HepG2 (cell line): ENCODE measurements at regions not wholly inside any gene's neighbourhood (a gene's known extent, or its start where the extent isn't known, plus 50 kb on each side); places are given as distances from the start of the nearest gene placed in this dataset.

Experiments used
- ATAC-seq: fragments of 200-7000 bp; cut with Tn5 transposase; 3 replicates; pipeline ENCODE4 v1.9.1; 2020; ENCODE audit warnings: mild to moderate bottlenecking, moderate library complexity
- BruUV-seq: library from RNA; stranded (reverse); fragments of 400-500 nt; replicated peaks from 2 replicates; lab custom pipeline; 2021; lab: Mats Ljungman, UMichigan
- CTCF ChIA-PET: fragments of 300-600 bp; formaldehyde crosslinking; extraction: SDS; loops from one replicate; lab custom pipeline; 2021; ENCODE audit warnings: low total read pairs, inconsistent platforms, low intra/inter-chr PET ratio; lab: Yijun Ruan, JAX
- POLR2A ChIA-PET: fragments of 350-600 bp; sonication (Branson Sonifier 250); formaldehyde crosslinking; loops from one replicate; lab custom pipeline; 2020; ENCODE audit warnings: antibody characterized with exemption, inconsistent platforms; lab: Yijun Ruan, JAX
- DNase-seq: peaks from one replicate; pipeline ENCODE4 v3.0.0-alpha.2; 2015; ENCODE audit warnings: low spot score
- FAIRE-seq: peaks from 3 replicates; lab custom pipeline; 2011; peaks lifted over from hg19 to GRCh38; lab: Jason Lieb, UNC
- H2AFZ ChIP-seq: one replicate; pipeline ENCODE4 v1.6.1; 2011; ENCODE audit warnings: low read length, inconsistent platforms
- H3K27ac ChIP-seq: fragments of 300-600 bp; 3 replicates; pipeline ENCODE4 v1.8.0; 2011; ENCODE audit warnings: mixed run types, mild to moderate bottlenecking, mixed read lengths, low read length, inconsistent platforms; ENCODE audit not compliant: insufficient read depth; ENCODE audit errors: extremely low read length
- H3K27me3 ChIP-seq, 2 experiments: fragments of 200-600 bp in 1 of 2; 2 replicates in 1 of 2; 3 replicates in 1 of 2; pipeline versions ENCODE4 v1.6.0 to v1.8.0; 2011; ENCODE audit warnings: low read length in 2 of 2, mild to moderate bottlenecking in 2 of 2, moderate library complexity in 2 of 2, inconsistent platforms in 1 of 2; ENCODE audit not compliant: insufficient read depth in 2 of 2, control insufficient read depth in 1 of 2
- H3K36me3 ChIP-seq, 2 experiments: fragments of 200-600 bp in 1 of 2; replicated peaks in 1 of 2; 2 replicates in 1 of 2; 3 replicates in 1 of 2; pipeline versions ENCODE4 v1.5.1 to v1.8.0; 2011; ENCODE audit warnings: low read length in 2 of 2, inconsistent platforms in 1 of 2; ENCODE audit not compliant: insufficient read depth in 2 of 2, control insufficient read depth in 1 of 2
- H3K4me1 ChIP-seq: 2 replicates; pipeline ENCODE4 v1.5.1; 2012; ENCODE audit warnings: low read length, inconsistent platforms; ENCODE audit not compliant: insufficient read depth
- H3K4me2 ChIP-seq: 2 replicates; pipeline ENCODE4 v1.6.0; 2011; ENCODE audit warnings: low read depth, low read length, inconsistent platforms
- H3K4me3 ChIP-seq, 3 experiments: fragments of 200-600 bp in 1 of 3; sonication (generic), shearing (Covaris generic) in 1 of 3; replicated peaks in 1 of 3; 2 replicates each; pipeline ENCODE4 v1.5.1; 2011 to 2016; ENCODE audit warnings: low read length in 3 of 3, inconsistent platforms in 2 of 3, low read depth in 2 of 3, mild to moderate bottlenecking in 2 of 3, control low read depth in 1 of 3, mixed read lengths in 1 of 3; ENCODE audit not compliant: insufficient read depth in 1 of 3
- H3K79me2 ChIP-seq: one replicate; pipeline ENCODE4 v1.6.1; 2011; ENCODE audit warnings: low read length, inconsistent platforms; ENCODE audit not compliant: insufficient read depth
- H3K9ac ChIP-seq: 2 replicates; pipeline ENCODE4 v1.6.0; 2011; ENCODE audit warnings: mild to moderate bottlenecking, low read depth, low read length, inconsistent platforms; ENCODE audit not compliant: insufficient read depth
- H3K9me3 ChIP-seq: 2 replicates; pipeline ENCODE4 v1.5.1; 2012; ENCODE audit warnings: mild to moderate bottlenecking, low read length
- H4K20me1 ChIP-seq: 2 replicates; pipeline ENCODE4 v1.6.0; 2011; ENCODE audit warnings: inconsistent platforms, mild to moderate bottlenecking, low read length, moderate library complexity; ENCODE audit not compliant: insufficient read depth
- GATA4 ChIP-seq: sonication (generic); IDR thresholded peaks from 2 replicates; pipeline ENCODE4 v1.6.1; 2016; ENCODE audit warnings: antibody characterized with exemption, low read depth, borderline replicate concordance
- IKZF1 ChIP-seq: fragments of 450-650 bp; IDR thresholded peaks from 2 replicates; pipeline ENCODE4 v1.7.1; 2016
- KDM2A ChIP-seq: sonication (generic); formaldehyde crosslinking; IDR thresholded peaks from 2 replicates; pipeline ENCODE4 v1.4.0; 2020; ENCODE audit warnings: low read depth, missing genetic modification reagents, borderline replicate concordance
- NBN ChIP-seq: fragments of 450-650 bp; conservative IDR thresholded peaks from 2 replicates; pipeline ENCODE4 v1.6.1; 2017
- RFX5 ChIP-seq: IDR thresholded peaks from 2 replicates; pipeline ENCODE4 v1.6.1; 2011; ENCODE audit warnings: low read depth, low read length, improper control_type of control experiment
- RNF2 ChIP-seq: fragments of 450-650 bp; conservative IDR thresholded peaks from 2 replicates; pipeline ENCODE4 v1.6.1; 2016; ENCODE audit warnings: low read depth
- SAP130 ChIP-seq: IDR thresholded peaks from 2 replicates; pipeline ENCODE4 v1.6.1; 2016; ENCODE audit warnings: low read depth
- TAF1 ChIP-seq: sonication (generic); formaldehyde crosslinking; IDR thresholded peaks from 2 replicates; pipeline ENCODE4 v1.4.0; 2020; ENCODE audit warnings: missing genetic modification reagents
- ZNF256 ChIP-seq: sonication (generic); formaldehyde crosslinking; conservative IDR thresholded peaks from 2 replicates; pipeline ENCODE4 v1.4.0; 2020; ENCODE audit warnings: missing genetic modification reagents
- ZNF317 ChIP-seq: sonication (generic); formaldehyde crosslinking; IDR thresholded peaks from 2 replicates; pipeline ENCODE4 v1.5.0; 2020; ENCODE audit warnings: mild to moderate bottlenecking, missing genetic modification reagents
- ZNF329 ChIP-seq: sonication (generic); formaldehyde crosslinking; IDR thresholded peaks from 2 replicates; pipeline ENCODE4 v1.9.0; 2021; ENCODE audit warnings: low read depth, mild to moderate bottlenecking, missing genetic modification reagents
- ZNF563 ChIP-seq: sonication (generic); formaldehyde crosslinking; IDR thresholded peaks from 2 replicates; pipeline ENCODE4 v1.8.0; 2022; ENCODE audit warnings: mild to moderate bottlenecking, moderate library complexity, missing genetic modification reagents
- ZNF572 ChIP-seq: sonication (generic); formaldehyde crosslinking; IDR thresholded peaks from 2 replicates; pipeline ENCODE4 v1.5.1; 2020; ENCODE audit warnings: mild to moderate bottlenecking, missing genetic modification reagents
- ZNF749 ChIP-seq: sonication (generic); formaldehyde crosslinking; IDR thresholded peaks from 2 replicates; pipeline ENCODE4 v1.8.0; 2022; ENCODE audit warnings: mild to moderate bottlenecking, missing genetic modification reagents, moderate library complexity, borderline replicate concordance
- WGBS: methylation state at CpG from one replicate; pipeline ENCODE4 v1.1.6; 2017; ENCODE audit warnings: low lambda C conversion rate; 5-methylcytosine and 5-hydroxymethylcytosine counted together
- in situ Hi-C: cut with HindIII; loops from 2 replicates; pipeline ENCODE4 v1.10.0; 2017; ENCODE audit warnings: low pct_unique_long_range_greater_than_20kb; ENCODE audit not compliant: extremely low pct_ligation_motif_present
- intact Hi-C: fragments of 100-400 bp; cut with micrococcal nuclease; formaldehyde crosslinking; loops from one replicate; pipeline ENCODE4 v1.10.0; 2022; ENCODE audit not compliant: unreplicated experiment
- TF ChIP-seq, protein P1 (sequence below): IDR thresholded peaks from 2 replicates; pipeline ENCODE4 v1.6.1; 2012; ENCODE audit warnings: low read length, improper control_type of control experiment
- TF ChIP-seq, protein P2 (sequence below): sonication (generic); formaldehyde crosslinking; IDR thresholded peaks from 2 replicates; pipeline ENCODE4 v1.4.0; 2020; ENCODE audit warnings: mild to moderate bottlenecking, low read depth, missing genetic modification reagents
- TF ChIP-seq, protein P3 (sequence below), 2 experiments: sonication (generic) in 1 of 2; formaldehyde crosslinking in 1 of 2; IDR thresholded peaks; 2 replicates each; pipeline versions ENCODE4 v1.4.0 to v1.6.1; 2018 to 2020; ENCODE audit warnings: missing genetic modification reagents in 2 of 2, borderline replicate concordance in 1 of 2, low read depth in 1 of 2, mild to moderate bottlenecking in 1 of 2, missing biosample characterization in 1 of 2

DNA sequence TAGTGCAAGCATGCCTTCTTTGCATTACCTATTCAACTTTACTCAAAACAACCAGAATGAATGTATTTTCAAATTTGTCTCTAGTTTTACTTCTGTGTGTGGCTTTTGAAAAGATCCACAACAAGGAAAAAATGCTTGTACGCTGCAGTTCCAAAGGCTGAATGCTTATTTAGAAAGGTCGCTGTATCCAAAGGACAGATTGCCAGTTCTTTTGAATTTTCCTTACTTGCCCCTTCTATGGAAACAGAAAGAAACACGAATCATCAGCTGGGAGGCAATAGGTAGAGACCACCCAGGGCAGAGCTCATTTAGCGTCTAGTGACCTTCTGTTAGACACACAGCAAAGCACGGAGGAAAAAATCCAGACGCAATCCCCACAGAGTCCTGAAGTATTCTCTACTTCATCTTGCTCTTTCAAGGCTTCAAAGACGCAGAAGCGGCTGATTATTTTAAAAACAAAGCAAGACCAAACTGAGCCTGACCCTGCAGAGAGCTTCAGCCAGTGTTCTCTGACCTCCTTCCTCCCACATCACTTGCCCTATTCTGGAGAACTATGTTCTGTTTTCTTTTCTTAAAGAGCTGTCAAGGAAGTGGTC is 674.6 kb upstream of the SGCG start:
- H3K4me3 ChIP-seq = no peak overlapping the region
- WGBS = 39% methylated on average over 8 of the region's 8 CpGs
- H4K20me1 ChIP-seq = no peaks in the 10 kb centered on the region
- FAIRE-seq (no peak), ATAC-seq (no peak), DNase-seq (no peak)
- no TSS peak for BruUV-seq
- H3K79me2 ChIP-seq = no peaks in the 10 kb centered on the region
- intact Hi-C loops = no loop called here
- in situ Hi-C loops = no loop called here
- CTCF ChIA-PET = no interaction called here
- H3K36me3 ChIP-seq = no peaks in the 10 kb centered on the region
- H3K4me2 ChIP-seq = no peak overlapping the region
- TF ChIP-seq, protein P1, sequence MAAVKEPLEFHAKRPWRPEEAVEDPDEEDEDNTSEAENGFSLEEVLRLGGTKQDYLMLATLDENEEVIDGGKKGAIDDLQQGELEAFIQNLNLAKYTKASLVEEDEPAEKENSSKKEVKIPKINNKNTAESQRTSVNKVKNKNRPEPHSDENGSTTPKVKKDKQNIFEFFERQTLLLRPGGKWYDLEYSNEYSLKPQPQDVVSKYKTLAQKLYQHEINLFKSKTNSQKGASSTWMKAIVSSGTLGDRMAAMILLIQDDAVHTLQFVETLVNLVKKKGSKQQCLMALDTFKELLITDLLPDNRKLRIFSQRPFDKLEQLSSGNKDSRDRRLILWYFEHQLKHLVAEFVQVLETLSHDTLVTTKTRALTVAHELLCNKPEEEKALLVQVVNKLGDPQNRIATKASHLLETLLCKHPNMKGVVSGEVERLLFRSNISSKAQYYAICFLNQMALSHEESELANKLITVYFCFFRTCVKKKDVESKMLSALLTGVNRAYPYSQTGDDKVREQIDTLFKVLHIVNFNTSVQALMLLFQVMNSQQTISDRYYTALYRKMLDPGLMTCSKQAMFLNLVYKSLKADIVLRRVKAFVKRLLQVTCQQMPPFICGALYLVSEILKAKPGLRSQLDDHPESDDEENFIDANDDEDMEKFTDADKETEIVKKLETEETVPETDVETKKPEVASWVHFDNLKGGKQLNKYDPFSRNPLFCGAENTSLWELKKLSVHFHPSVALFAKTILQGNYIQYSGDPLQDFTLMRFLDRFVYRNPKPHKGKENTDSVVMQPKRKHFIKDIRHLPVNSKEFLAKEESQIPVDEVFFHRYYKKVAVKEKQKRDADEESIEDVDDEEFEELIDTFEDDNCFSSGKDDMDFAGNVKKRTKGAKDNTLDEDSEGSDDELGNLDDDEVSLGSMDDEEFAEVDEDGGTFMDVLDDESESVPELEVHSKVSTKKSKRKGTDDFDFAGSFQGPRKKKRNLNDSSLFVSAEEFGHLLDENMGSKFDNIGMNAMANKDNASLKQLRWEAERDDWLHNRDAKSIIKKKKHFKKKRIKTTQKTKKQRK = no peak
- no peak for TF ChIP-seq ZNF572 (CRISPR knock-in tag)
- TF ChIP-seq ZNF329 (CRISPR knock-in tag) = no peak
- TF ChIP-seq, protein P2, sequence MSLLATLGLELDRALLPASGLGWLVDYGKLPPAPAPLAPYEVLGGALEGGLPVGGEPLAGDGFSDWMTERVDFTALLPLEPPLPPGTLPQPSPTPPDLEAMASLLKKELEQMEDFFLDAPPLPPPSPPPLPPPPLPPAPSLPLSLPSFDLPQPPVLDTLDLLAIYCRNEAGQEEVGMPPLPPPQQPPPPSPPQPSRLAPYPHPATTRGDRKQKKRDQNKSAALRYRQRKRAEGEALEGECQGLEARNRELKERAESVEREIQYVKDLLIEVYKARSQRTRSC (CRISPR knock-in tag) = no peak
- TF ChIP-seq RNF2 = no peak
- no peak for TF ChIP-seq KDM2A (CRISPR knock-in tag)
- TF ChIP-seq ZNF749 (CRISPR knock-in tag) = no peak
- TF ChIP-seq ZNF256 = no peak
- no peak for TF ChIP-seq GATA4
- no peak for TF ChIP-seq ZNF317 (CRISPR knock-in tag)
- no peak for TF ChIP-seq NBN
- no peak for TF ChIP-seq TAF1 (CRISPR knock-in tag)
- no peak for TF ChIP-seq ZNF563
- TF ChIP-seq IKZF1 = no peak
- TF ChIP-seq RFX5 = no peak
- TF ChIP-seq SAP130 (CRISPR knock-in tag) = no peak
- TF ChIP-seq, protein P3, sequence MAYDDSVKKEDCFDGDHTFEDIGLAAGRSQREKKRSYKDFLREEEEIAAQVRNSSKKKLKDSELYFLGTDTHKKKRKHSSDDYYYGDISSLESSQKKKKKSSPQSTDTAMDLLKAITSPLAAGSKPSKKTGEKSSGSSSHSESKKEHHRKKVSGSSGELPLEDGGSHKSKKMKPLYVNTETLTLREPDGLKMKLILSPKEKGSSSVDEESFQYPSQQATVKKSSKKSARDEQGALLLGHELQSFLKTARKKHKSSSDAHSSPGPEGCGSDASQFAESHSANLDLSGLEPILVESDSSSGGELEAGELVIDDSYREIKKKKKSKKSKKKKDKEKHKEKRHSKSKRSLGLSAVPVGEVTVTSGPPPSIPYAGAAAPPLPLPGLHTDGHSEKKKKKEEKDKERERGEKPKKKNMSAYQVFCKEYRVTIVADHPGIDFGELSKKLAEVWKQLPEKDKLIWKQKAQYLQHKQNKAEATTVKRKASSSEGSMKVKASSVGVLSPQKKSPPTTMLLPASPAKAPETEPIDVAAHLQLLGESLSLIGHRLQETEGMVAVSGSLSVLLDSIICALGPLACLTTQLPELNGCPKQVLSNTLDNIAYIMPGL (CRISPR knock-in tag; IDR thresholded peaks at IDR 0.05; ENCODE audit: borderline replicate concordance in 1 of 2, low read depth in 1 of 2) = no peak
- H3K27ac ChIP-seq = no peak overlapping the region
- H3K9ac ChIP-seq = no peak overlapping the region
- H2AFZ ChIP-seq = no peak overlapping the region
- POLR2A ChIA-PET = no interaction called here
- H3K4me1 ChIP-seq = no peaks in the 10 kb centered on the region
- H3K9me3 ChIP-seq = no peaks in the 10 kb centered on the region
- no peaks in the 10 kb centered on the region for H3K27me3 ChIP-seq
